Central memory CD8-positive, alpha-beta T cell (primary cell): ENCODE measurements at regions not wholly inside any gene's neighbourhood (a gene's known extent, or its start where the extent isn't known, plus 50 kb on each side); places are given as distances from the start of the nearest gene placed in this dataset.

Experiments used
- ATAC-seq: fragments of 150-1000 bp; cut with Tn5 transposase; replicated peaks from 2 replicates; pipeline ENCODE4 v1.10.0; 2022; ENCODE audit warnings: mild to moderate bottlenecking, moderate FRiP score, moderate number of reproducible peaks; ENCODE audit not compliant: poor library complexity, severe bottlenecking; ENCODE audit errors: extremely low read depth
- DNase-seq, 2 donors: peaks; one replicate each; pipeline ENCODE4 v3.0.0; 2021; ENCODE audit warnings: low spot score in 2 of 2
- H3K27ac Mint-ChIP-seq: one replicate; pipeline ENCODE4 v1.8.0; 2022; ENCODE audit warnings: low read depth, mild to moderate bottlenecking, moderate library complexity, mixed read lengths
- H3K27me3 Mint-ChIP-seq: one replicate; pipeline ENCODE4 v1.8.0; 2022; ENCODE audit warnings: mixed read lengths
- H3K36me3 Mint-ChIP-seq: one replicate; pipeline ENCODE4 v1.8.0; 2022; ENCODE audit warnings: mild to moderate bottlenecking, moderate library complexity, mixed read lengths; ENCODE audit not compliant: insufficient read depth
- H3K4me1 Mint-ChIP-seq: one replicate; pipeline ENCODE4 v1.8.0; 2022; ENCODE audit warnings: mixed read lengths
- H3K4me3 Mint-ChIP-seq: one replicate; pipeline ENCODE4 v1.8.0; 2022; ENCODE audit warnings: mild to moderate bottlenecking, moderate library complexity, mixed read lengths
- H3K9me3 Mint-ChIP-seq: one replicate; pipeline ENCODE4 v1.8.0; 2022; ENCODE audit warnings: mixed read lengths

DNA sequence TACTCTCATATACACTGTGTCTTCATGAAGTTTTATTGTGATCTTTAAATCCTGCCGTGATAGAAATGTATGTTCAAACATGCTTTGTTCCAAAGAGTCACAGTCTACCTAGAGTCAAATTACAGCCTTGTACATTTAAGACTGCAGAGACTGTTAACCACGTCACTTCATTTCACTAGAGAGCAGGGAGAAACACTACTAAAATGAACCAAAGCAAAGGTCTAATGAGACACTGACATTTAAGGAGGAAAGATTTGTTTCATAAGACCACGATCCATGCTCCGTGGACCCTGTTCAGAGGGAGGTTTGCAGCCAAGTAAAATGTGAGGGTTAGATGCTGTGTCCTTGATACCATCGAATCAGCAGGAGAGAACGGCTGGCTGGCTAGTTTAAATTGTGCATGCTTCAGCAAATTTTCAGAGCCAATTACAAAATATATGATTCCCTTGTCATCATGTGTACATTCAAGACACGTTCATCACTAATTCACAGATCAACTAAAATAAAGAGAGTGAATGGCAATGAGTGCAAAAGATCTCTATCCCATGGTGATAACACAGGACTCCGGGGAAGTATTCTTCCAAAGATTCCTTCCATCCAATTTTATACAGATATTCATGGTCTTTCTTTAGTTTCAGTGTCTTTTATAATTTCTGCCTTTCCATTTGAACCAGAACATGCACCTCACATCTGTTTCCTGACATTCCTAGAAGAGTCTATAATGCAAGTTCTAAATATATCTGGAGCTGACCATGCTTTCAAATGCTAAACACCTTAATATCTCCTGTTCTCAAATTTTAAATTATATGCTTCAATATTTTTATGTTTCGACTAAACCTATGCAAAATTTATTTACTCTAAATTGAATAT lies 960.9 kb upstream of the FAT3 start:
- no peaks in the 10 kb centered on the region for H3K27me3 Mint-ChIP-seq
- H3K9me3 Mint-ChIP-seq: peaks cover 11% of the 10 kb centered on the region
- no peak overlapping the region for H3K27ac Mint-ChIP-seq
- no peak overlapping the region for H3K4me3 Mint-ChIP-seq
- no peaks in the 10 kb centered on the region for H3K4me1 Mint-ChIP-seq
- no peaks in the 10 kb centered on the region for H3K36me3 Mint-ChIP-seq
- no peak for DNase-seq
- no peak for ATAC-seq

DNA sequence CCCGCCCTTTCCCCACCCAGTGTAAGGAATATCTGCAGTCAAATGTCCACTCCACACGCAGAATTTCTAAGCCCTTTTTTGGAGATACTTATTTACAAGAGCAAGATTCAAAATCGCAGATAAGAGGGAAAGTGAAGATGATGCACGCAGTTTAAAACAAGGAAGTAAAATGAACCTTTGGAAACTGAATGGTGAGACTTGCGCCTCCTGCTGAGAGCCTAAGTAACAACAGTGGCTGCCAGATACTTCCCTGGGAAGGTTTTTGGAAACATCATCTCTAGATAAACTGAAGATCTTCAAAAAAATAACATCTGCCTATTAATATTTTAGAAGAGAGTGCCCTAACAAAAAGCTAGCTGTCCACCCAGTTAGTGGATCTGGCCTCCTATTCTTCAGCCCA lies 963.1 kb upstream of the FAT3 start:
- no peaks in the 10 kb centered on the region for H3K4me1 Mint-ChIP-seq
- peaks cover 16% of the 10 kb centered on the region for H3K9me3 Mint-ChIP-seq
- DNase-seq (no peak), ATAC-seq (no peak)
- no peaks in the 10 kb centered on the region for H3K27me3 Mint-ChIP-seq
- H3K4me3 Mint-ChIP-seq: no peak overlapping the region
- H3K36me3 Mint-ChIP-seq: no peaks in the 10 kb centered on the region
- H3K27ac Mint-ChIP-seq: no peak overlapping the region

DNA sequence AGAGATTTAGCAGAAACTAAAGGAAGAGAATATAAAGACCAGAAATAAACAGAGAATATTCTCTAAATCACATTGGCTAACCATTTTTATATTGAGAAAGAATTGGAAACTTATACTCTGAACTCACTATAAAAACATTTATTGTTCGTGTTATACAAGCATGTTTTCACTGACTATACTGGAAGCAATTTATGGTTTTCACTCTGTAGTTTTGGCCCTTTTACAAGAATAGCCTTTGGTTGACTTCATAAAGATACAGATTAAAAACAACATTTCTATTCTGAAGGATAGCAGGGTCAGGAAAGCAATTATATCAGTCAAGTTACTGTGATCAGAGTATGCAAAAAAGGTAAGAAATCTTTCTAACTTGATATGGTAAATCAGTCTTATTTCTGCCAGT lies 965.7 kb upstream of the FAT3 start:
- Mint-ChIP-seq H3K36me3 (no peaks in the 10 kb centered on the region), H3K9me3 (peaks cover 17% of the 10 kb centered on the region), H3K27ac (no peak overlapping the region), H3K4me1 (no peaks in the 10 kb centered on the region), H3K4me3 (no peak overlapping the region), H3K27me3 (no peaks in the 10 kb centered on the region)
- ATAC-seq (no peak), DNase-seq (no peak)

- peaks cover 18% of the 10 kb centered on the region for H3K9me3 Mint-ChIP-seq
- H3K4me3 Mint-ChIP-seq: no peak overlapping the region
- no peak overlapping the region for H3K27ac Mint-ChIP-seq
- no peaks in the 10 kb centered on the region for H3K27me3 Mint-ChIP-seq
- DNase-seq (no peak), ATAC-seq (no peak)
- H3K36me3 Mint-ChIP-seq: no peaks in the 10 kb centered on the region
- H3K4me1 Mint-ChIP-seq: no peaks in the 10 kb centered on the region
These were observed 967.0 kb upstream of the FAT3 start for GRCh38 chr11:91257667-91258066.

DNA sequence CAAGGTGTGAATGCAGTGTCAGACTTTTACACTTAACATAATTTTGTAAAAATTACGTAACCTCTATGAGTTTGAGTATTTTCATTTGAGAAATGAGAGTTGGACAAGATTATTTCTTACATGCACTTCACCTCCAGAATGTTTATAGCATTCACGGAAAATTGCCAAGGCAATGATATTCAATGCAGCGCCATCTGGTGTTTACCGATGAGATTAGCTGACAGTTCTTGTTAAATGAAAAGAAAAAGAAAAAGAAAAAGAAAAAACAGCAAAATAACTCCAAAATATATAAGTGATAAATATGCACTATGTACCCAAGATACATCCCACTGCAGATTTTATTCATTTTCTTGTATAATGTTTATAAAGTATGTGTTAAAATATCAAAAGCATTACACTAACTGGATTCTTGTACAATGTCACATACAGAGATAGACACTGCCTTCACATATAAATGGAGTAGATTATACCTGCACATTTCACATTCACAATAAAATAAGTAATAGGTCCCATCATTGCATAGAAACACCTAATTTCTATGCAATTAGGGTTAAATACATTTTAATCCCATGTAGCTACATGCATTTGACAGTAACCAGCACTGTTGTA lies 976.3 kb upstream of the FAT3 start:
- H3K36me3 Mint-ChIP-seq: no peaks in the 10 kb centered on the region
- no peak overlapping the region for H3K4me3 Mint-ChIP-seq
- no peak overlapping the region for H3K27ac Mint-ChIP-seq
- no peaks in the 10 kb centered on the region for H3K27me3 Mint-ChIP-seq
- H3K4me1 Mint-ChIP-seq: no peaks in the 10 kb centered on the region
- ATAC-seq (no peak), DNase-seq (no peak)
- peaks cover 6% of the 10 kb centered on the region for H3K9me3 Mint-ChIP-seq

- H3K27ac Mint-ChIP-seq: no peak overlapping the region
- H3K4me3 Mint-ChIP-seq: no peak overlapping the region
- H3K27me3 Mint-ChIP-seq: no peaks in the 10 kb centered on the region
- DNase-seq (no peak), ATAC-seq (no peak)
- no peaks in the 10 kb centered on the region for H3K4me1 Mint-ChIP-seq
- peaks cover 6% of the 10 kb centered on the region for H3K9me3 Mint-ChIP-seq
- no peaks in the 10 kb centered on the region for H3K36me3 Mint-ChIP-seq
These were observed 977.4 kb upstream of the FAT3 start for GRCh38 chr11:91247009-91247735.

DNA sequence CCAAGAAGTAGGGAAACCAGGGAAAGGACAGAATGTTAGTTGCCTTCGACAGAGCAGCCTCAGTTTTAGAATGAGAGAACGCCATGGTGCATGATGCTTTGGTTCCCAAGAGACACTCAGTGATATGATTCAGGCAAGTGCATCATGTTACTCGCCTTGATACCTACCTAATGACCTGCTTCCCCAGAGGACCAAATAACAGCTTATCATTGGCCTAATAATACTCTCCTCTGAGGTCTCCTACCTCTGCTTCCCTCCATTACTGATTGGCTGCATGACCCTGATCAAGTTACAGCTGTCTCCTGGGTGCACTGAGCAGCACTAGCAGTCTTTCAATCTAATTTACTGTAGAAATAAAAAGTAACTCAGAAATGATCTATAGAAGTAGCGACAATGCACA lies 979.7 kb upstream of the FAT3 start:
- no peaks in the 10 kb centered on the region for H3K4me1 Mint-ChIP-seq
- H3K36me3 Mint-ChIP-seq: no peaks in the 10 kb centered on the region
- DNase-seq (no peak), ATAC-seq (no peak)
- peaks cover 6% of the 10 kb centered on the region for H3K9me3 Mint-ChIP-seq
- H3K4me3 Mint-ChIP-seq: no peak overlapping the region
- H3K27me3 Mint-ChIP-seq: no peaks in the 10 kb centered on the region
- H3K27ac Mint-ChIP-seq: no peak overlapping the region

DNA sequence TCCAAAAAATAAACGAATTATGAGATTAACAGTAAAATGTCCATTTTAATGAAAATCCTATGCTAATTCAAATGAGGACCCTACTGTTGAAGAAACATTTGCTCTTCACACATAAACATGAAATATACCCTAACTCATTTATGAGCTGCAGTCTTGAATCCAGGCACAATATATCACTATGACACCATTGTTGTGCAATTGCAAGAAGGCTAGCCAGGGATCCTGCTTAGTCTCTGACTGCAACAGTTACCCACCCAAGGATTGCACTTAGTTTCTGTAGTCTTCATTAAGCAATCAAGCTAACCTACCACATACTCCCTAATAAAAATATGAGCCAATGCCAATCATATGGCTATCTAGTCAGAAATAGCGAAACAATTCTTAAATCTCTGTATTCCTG lies 981.0 kb upstream of the FAT3 start:
- Mint-ChIP-seq H3K27me3 (no peaks in the 10 kb centered on the region), H3K4me3 (no peak overlapping the region), H3K27ac (no peak overlapping the region), H3K36me3 (no peaks in the 10 kb centered on the region), H3K4me1 (no peaks in the 10 kb centered on the region), H3K9me3 (no peaks in the 10 kb centered on the region)
- ATAC-seq (no peak), DNase-seq (no peak)

GRCh38 chr11:91243051-91243450 lies 981.6 kb upstream of the FAT3 start:
- no peaks in the 10 kb centered on the region for H3K36me3 Mint-ChIP-seq
- DNase-seq (no peak), ATAC-seq (no peak)

GRCh38 chr11:91241226-91241625 lies 983.4 kb upstream of the FAT3 start:
- no peaks in the 10 kb centered on the region for H3K36me3 Mint-ChIP-seq
- no peak overlapping the region for H3K4me3 Mint-ChIP-seq
- H3K4me1 Mint-ChIP-seq: no peaks in the 10 kb centered on the region
- H3K27ac Mint-ChIP-seq: no peak overlapping the region
- DNase-seq (no peak), ATAC-seq (no peak)
- peaks cover 9% of the 10 kb centered on the region for H3K9me3 Mint-ChIP-seq
- H3K27me3 Mint-ChIP-seq: no peaks in the 10 kb centered on the region

More at GRCh38 chr11:91243051-91243450, 981.6 kb upstream of the FAT3 start:
- no peak overlapping the region for H3K27ac Mint-ChIP-seq
- H3K9me3 Mint-ChIP-seq: peaks cover 6% of the 10 kb centered on the region
- no peak overlapping the region for H3K4me3 Mint-ChIP-seq
- no peaks in the 10 kb centered on the region for H3K4me1 Mint-ChIP-seq
- no peaks in the 10 kb centered on the region for H3K27me3 Mint-ChIP-seq

DNA sequence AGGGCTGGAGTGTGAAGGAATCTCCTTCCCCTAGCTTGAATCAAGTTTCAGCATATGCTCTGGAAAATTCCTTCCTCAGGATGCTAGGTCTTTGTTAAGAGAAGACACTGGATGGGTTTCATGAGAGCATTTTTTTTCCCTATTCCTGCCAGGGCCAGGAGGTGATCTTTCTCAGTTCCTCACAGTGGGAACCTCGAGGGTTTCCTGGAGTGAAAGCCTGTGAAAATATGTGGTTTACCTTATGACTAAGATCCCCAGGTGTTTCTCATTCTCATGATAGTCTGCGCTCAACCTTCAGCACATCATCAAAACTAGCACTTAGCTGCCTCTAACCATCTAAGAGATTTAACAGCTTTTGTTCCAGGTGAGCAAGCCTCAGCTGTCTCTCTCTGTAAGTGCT lies 985.3 kb upstream of the FAT3 start:
- Mint-ChIP-seq H3K9me3 (peaks cover 12% of the 10 kb centered on the region), H3K27me3 (no peaks in the 10 kb centered on the region), H3K27ac (no peak overlapping the region), H3K4me1 (no peaks in the 10 kb centered on the region), H3K36me3 (no peaks in the 10 kb centered on the region), H3K4me3 (no peak overlapping the region)
- DNase-seq (no peak), ATAC-seq (no peak)

DNA sequence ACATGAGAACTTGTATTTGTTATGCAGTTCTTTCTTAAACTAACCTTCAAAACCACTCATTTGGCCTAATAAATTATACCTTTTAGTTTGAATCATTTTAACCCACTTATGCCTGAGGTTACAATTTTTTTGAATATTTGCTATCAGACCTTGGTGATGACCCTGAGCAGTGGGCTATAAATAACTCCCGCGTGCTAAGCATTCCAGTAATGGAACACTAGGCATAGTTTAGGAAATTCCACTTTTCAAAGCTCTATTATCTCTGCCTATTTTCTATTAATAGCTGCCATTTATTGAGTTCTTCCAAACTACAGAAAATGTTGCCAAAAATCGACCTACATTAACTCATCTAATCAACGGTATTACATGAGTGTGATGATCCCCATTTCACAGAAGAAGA lies 993.4 kb upstream of the FAT3 start:
- ATAC-seq (no peak), DNase-seq (no peak)
- H3K9me3 Mint-ChIP-seq: peaks cover 30% of the 10 kb centered on the region
- H3K27ac Mint-ChIP-seq: no peak overlapping the region
- H3K27me3 Mint-ChIP-seq: no peaks in the 10 kb centered on the region
- H3K4me3 Mint-ChIP-seq: no peak overlapping the region
- H3K36me3 Mint-ChIP-seq: no peaks in the 10 kb centered on the region
- no peaks in the 10 kb centered on the region for H3K4me1 Mint-ChIP-seq

- peaks cover 26% of the 10 kb centered on the region for H3K9me3 Mint-ChIP-seq
- no peaks in the 10 kb centered on the region for H3K27me3 Mint-ChIP-seq
- no peak overlapping the region for H3K4me3 Mint-ChIP-seq
- DNase-seq (no peak), ATAC-seq (no peak)
- H3K27ac Mint-ChIP-seq: no peak overlapping the region
- no peaks in the 10 kb centered on the region for H3K36me3 Mint-ChIP-seq
- no peaks in the 10 kb centered on the region for H3K4me1 Mint-ChIP-seq
These were observed 994.0 kb upstream of the FAT3 start for GRCh38 chr11:91230647-91231046.
